Liver (tissue), 8 donors: ENCODE measurements at regions not wholly inside any gene's neighbourhood (a gene's known extent, or its start where the extent isn't known, plus 50 kb on each side); places are given as distances from the start of the nearest gene placed in this dataset.
A peak's percentile ranks its signal among the peaks of the same experiment; 100 is the strongest.

Experiments used
- DNase-seq: peaks from one replicate; pipeline ENCODE4 v3.0.0-alpha.2; 2017; ENCODE audit warnings: low spot score
- H3K27ac ChIP-seq, 2 donors: one replicate each; pipeline ENCODE4 v1.7.0; 2013; ENCODE audit warnings: inconsistent platforms in 2 of 2, low read length in 2 of 2, control low read depth in 1 of 2, low read depth in 1 of 2, mild to moderate bottlenecking in 1 of 2
- H3K27me3 ChIP-seq, 4 donors: one replicate each; pipeline versions ENCODE4 v1.6.1 to v1.7.0; 2013; ENCODE audit warnings: low read length in 3 of 4, inconsistent platforms in 1 of 4, mild to moderate bottlenecking in 1 of 4, moderate library complexity in 1 of 4; ENCODE audit not compliant: control insufficient read depth in 4 of 4, insufficient read depth in 4 of 4
- H3K36me3 ChIP-seq, 4 donors: one replicate each; pipeline versions ENCODE4 v1.6.1 to v1.7.0; 2013; ENCODE audit warnings: low read length in 3 of 4, mild to moderate bottlenecking in 3 of 4, low read depth in 1 of 4, moderate library complexity in 1 of 4; ENCODE audit not compliant: control insufficient read depth in 4 of 4, insufficient read depth in 3 of 4
- H3K4me1 ChIP-seq, 4 donors: one replicate each; pipeline versions ENCODE4 v1.6.1 to v1.7.0; 2013; ENCODE audit warnings: low read length in 3 of 4, mild to moderate bottlenecking in 3 of 4, moderate library complexity in 1 of 4; ENCODE audit not compliant: control insufficient read depth in 4 of 4, insufficient read depth in 4 of 4
- H3K4me3 ChIP-seq, 3 donors: one replicate each; pipeline versions ENCODE4 v1.6.1 to v1.7.0; 2013; ENCODE audit warnings: low read length in 3 of 3, control low read depth in 1 of 3, low read depth in 1 of 3, mild to moderate bottlenecking in 1 of 3
- H3K9ac ChIP-seq, 2 donors: one replicate each; pipeline ENCODE4 v1.7.0; 2013; ENCODE audit warnings: low read length in 2 of 2, mild to moderate bottlenecking in 2 of 2, moderate library complexity in 2 of 2, control low read depth in 1 of 2, low read depth in 1 of 2
- H3K9me3 ChIP-seq, 4 donors: one replicate each; pipeline versions ENCODE4 v1.6.1 to v1.7.0; 2013; ENCODE audit warnings: low read length in 3 of 4; ENCODE audit not compliant: control insufficient read depth in 4 of 4
- ATF3 ChIP-seq: IDR thresholded peaks from 2 replicates; pipeline ENCODE4 v1.6.1; 2016; ENCODE audit warnings: antibody characterized with exemption
- CTCF ChIP-seq: fragments of 150-350 bp; IDR thresholded peaks from 2 replicates; pipeline ENCODE4 v1.5.1; 2017; ENCODE audit warnings: improper control_type of control experiment, low read depth, low read length; ENCODE audit not compliant: missing input control
- EGR1 ChIP-seq, 2 donors: IDR thresholded peaks; 2 replicates each; pipeline ENCODE4 v1.6.1; 2016 to 2018; ENCODE audit warnings: antibody characterized with exemption in 2 of 2, low read depth in 2 of 2
- FOXA1 ChIP-seq: IDR thresholded peaks from 2 replicates; pipeline ENCODE4 v1.6.1; 2016; ENCODE audit warnings: antibody characterized with exemption
- GABPA ChIP-seq, 2 donors: IDR thresholded peaks in 1 of 2; conservative IDR thresholded peaks in 1 of 2; 2 replicates each; pipeline ENCODE4 v1.6.1; 2016; ENCODE audit warnings: antibody characterized with exemption in 2 of 2, mild to moderate bottlenecking in 1 of 2, moderate library complexity in 1 of 2
- HNF4G ChIP-seq: IDR thresholded peaks from 2 replicates; pipeline ENCODE4 v1.6.1; 2016; ENCODE audit warnings: antibody characterized with exemption
- RAD21 ChIP-seq, 2 donors: IDR thresholded peaks; 2 replicates each; pipeline ENCODE4 v1.6.1; 2016; ENCODE audit warnings: antibody characterized with exemption in 2 of 2, mild to moderate bottlenecking in 2 of 2
- RXRA ChIP-seq, 2 donors: IDR thresholded peaks; 2 replicates each; pipeline ENCODE4 v1.6.1; 2017 to 2018; ENCODE audit warnings: antibody characterized with exemption in 2 of 2, mild to moderate bottlenecking in 1 of 2
- SP1 ChIP-seq: IDR thresholded peaks from 2 replicates; pipeline ENCODE4 v1.6.1; 2018; ENCODE audit warnings: antibody characterized with exemption, mild to moderate bottlenecking
- YY1 ChIP-seq: IDR thresholded peaks from 2 replicates; pipeline ENCODE4 v1.6.1; 2016; ENCODE audit warnings: antibody characterized with exemption, mild to moderate bottlenecking
- WGBS: extraction: QIAGEN DNeasy Blood & Tissue Kit; methylation state at CpG from one replicate; pipeline ENCODE4 v1.1.7; 2013; 5-methylcytosine and 5-hydroxymethylcytosine counted together
- donor health status: healthy.
- donor health status: healthy.
- donor health status: healthy.
- donor health status: healthy.
- donor health status: healthy.

- no peaks in the 10 kb centered on the region for H3K27me3 ChIP-seq
- H3K9ac ChIP-seq: no peak overlapping the region
- no peak overlapping the region for H3K4me3 ChIP-seq
- DNase-seq: no peak
- 90% methylated on average over 1 of the region's 1 CpG for WGBS
- no peak for TF ChIP-seq CTCF
- TF ChIP-seq RXRA (IDR thresholded peaks at IDR 0.05): no peak
- peak in 1 of 2 donors; percentile 35 for TF ChIP-seq RAD21 (IDR thresholded peaks at IDR 0.05)
- no peak for TF ChIP-seq FOXA1
- TF ChIP-seq SP1: no peak
- TF ChIP-seq EGR1 (IDR thresholded peaks at IDR 0.05; ENCODE audit: low read depth in 2 of 2): no peak
- TF ChIP-seq ATF3: no peak
- H3K27ac ChIP-seq: peak overlapping the region; percentile 16 to 56
- no peaks in the 10 kb centered on the region for H3K9me3 ChIP-seq
- H3K36me3 ChIP-seq: no peaks in the 10 kb centered on the region
- peaks cover 0 to 19% (median 8%) of the 10 kb centered on the region in 4 donors for H3K4me1 ChIP-seq
These were observed 163.3 kb upstream of the RASGEF1B start for GRCh38 chr4:81634766-81635549.

DNA sequence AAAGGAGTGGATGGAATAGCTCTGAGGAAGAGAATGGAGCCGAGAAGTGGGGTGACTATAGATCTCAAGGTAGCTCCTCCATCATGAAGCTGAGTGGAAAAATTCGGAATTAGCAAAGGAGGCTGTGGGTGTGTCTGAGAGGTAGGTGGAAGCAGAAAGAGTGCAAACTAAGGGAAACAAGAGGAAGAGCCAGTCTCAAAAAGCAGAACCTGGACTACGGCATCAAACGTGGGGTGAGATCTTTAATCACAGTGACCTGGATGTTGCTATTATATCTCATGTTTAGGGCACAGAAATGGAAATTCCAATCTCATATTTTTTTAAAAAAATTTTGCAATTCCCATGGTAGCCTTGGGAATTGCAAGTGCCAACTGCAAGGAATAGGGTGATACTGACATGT, 162.5 kb upstream of the RASGEF1B start:
- TF ChIP-seq EGR1 (IDR thresholded peaks at IDR 0.05; ENCODE audit: low read depth in 2 of 2): no peak
- no peak for TF ChIP-seq YY1
- TF ChIP-seq HNF4G: no peak
- TF ChIP-seq GABPA (IDR thresholded peaks at IDR 0.05 in 1 of 2, conservative IDR thresholded peaks at IDR 0.05 in 1 of 2): no peak
- Histone ChIP-seq H3K4me3 (no peak overlapping the region), H3K9ac (no peak overlapping the region), H3K27me3 (no peaks in the 10 kb centered on the region), H3K27ac (peak overlapping the region in 1 of 2 donors; percentile 35), H3K4me1 (peaks cover 0 to 24% (median 10%) of the 10 kb centered on the region in 4 donors), H3K36me3 (no peaks in the 10 kb centered on the region), H3K9me3 (no peaks in the 10 kb centered on the region)
- no peak for DNase-seq
- WGBS: 84% methylated on average over 4 of the region's 4 CpGs

DNA sequence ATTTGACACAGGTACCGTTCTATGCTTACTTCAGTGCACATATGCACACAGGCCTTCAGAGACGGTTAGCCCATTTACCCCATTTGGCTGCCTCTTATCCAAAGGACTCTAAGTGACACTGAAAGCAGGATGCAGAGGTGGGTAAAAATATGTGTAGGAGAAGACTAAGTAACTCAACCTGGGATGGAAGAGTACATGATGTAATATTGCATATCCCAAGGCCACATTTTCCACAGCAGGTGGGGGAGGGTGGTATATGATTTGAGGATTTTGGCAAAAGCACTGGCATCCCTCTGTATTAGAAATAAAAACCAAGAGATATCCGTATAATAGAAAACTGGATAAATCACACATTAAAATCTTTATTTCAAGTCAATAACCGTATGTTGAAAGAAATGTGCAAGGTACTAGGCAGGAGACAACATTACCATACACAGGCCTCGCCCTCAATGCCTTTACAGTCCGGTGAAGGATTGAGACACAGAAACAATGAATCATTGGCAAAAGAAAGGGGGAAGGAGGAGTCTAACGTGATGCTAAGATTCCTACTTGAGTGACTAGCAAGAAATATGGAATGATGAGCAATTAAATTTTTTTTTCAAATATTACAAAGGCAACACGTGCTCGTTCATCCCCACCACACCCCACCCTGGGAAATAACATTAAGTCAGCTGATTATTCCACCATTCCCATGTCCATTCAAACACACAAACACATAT, 161.0 kb upstream of the RASGEF1B start:
- Histone ChIP-seq H3K9me3 (no peaks in the 10 kb centered on the region), H3K36me3 (no peaks in the 10 kb centered on the region), H3K4me3 (no peak overlapping the region), H3K4me1 (peaks cover 2 to 37% (median 14%) of the 10 kb centered on the region in 4 donors), H3K9ac (no peak overlapping the region), H3K27ac (no peak overlapping the region), H3K27me3 (no peaks in the 10 kb centered on the region)
- TF ChIP-seq HNF4G: no peak
- TF ChIP-seq CTCF: no peak
- no peak for DNase-seq
- 71% methylated on average over 9 of the region's 9 CpGs for WGBS
